HG02943 (cell line): ENCODE measurements at regions not wholly inside any gene's neighbourhood (a gene's known extent, or its start where the extent isn't known, plus 50 kb on each side); places are given as distances from the start of the nearest gene placed in this dataset.
"Not testable (repeated sequence)": the region's sequence is repeated elsewhere in the genome, so short reads cannot be mapped to it uniquely, and the experiment has no call there.

Experiments used
- ATAC-seq: cut with Tn5 transposase; IDR thresholded peaks from one replicate; pipeline ENCODE4 v1.9.1; 2021; ENCODE audit warnings: mild to moderate bottlenecking, low read depth, moderate library complexity; ENCODE audit not compliant: unreplicated experiment

DNA sequence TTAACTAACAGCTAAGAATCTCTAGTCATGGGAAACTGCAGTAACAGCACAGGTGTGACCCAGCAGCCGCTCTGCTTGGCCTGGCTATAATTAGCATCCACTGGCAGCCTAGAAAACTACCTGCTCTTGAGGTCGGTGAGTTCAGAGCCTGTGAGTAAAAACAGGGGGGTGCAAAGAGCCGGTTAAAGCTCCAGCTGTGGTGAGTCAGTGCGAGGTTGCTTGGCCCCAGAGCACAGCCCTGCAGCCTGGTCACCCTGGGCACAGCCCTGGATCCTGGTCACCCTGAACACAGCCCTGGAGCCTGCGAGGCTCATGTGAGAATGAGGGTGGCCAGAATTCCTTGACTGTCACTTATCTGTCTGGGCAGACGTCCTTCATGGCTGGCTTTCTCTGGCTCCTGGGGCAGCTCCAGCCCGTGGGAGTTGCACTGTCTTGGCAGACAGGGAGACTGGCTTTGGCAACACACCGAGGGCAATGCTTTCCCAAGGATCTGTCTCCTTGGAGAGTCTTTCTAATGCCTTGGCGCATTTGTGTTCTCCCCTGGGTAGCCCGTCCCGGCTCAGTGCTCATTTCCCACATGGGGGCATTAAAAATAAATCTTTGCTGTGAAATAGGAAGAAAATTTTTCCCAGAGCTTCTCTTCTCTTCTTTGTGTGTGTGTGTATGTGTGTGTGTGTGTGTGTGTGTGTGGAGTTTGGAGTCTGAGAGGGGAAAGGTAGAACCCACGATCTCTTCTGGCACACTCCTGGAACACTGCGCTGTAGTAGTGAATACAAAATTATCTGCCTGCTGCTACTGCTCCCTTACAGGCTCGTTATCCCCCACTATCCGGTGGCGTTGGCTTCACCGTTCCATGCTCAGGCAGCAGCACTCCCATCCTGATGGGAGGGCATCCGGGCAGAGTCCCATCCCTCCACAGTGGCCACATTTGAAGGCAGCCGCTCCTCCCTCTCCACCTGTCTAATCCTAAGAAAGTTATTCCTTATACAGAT lies 250.2 kb upstream of the MEX3C start:
- ATAC-seq, result no peak

DNA sequence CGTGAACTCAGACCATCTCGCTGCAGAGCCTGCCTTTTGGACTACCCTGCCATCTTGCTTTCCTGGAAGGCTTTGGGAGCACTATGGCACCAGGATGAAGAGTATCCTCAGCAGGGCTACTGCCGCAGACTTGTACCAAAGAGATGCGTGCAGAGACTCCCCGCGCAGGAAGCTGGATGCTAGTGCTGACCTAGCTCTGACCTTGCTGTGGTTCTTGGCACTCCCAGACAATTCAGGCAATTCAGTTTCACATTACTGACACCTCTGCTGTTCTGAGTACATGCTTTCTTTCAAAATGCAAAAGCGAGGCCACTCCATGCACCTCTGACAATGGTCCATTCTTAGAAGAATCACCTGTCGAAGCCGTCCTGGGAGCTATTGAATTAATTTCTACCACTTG lies 251.5 kb upstream of the MEX3C start:
- ATAC-seq, result no peak

DNA sequence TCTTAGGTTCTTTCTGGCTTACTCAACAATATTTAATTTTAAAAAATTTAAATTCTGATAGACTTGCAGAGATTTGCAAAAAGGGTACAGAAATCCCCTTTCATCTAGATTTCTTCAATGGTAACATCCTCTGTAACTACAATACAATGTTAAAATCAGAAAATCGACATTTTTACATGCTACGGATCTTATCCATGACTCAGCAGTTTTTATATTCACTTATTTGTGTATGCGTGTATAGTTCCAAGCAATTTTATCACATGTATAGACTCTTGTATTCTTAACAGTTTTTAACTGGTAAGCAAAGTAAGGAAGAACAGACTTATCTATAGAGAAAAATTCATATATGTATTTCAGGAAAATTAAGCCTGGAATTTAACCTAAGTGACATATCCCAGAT lies 256.1 kb upstream of the MEX3C start:
- ATAC-seq, result no peak

DNA sequence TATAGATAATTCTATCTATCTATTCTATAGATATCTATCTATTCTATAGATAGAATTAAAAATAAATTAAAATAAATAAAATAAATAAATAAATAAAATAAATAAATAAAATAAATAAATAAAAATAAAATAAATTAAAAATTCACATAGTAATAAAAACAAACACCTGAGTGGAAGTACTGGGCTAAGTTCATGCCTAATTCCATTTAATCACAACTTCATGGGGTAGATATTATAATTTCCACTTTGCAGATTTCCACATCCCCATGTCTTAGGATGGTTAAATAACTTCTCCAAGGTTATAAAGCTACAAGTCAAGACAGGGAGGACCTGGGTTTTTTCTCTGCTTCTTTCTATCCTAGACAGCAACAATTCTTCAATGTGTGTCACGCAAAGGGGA lies 261.4 kb upstream of the MEX3C start:
- no peak for ATAC-seq

DNA sequence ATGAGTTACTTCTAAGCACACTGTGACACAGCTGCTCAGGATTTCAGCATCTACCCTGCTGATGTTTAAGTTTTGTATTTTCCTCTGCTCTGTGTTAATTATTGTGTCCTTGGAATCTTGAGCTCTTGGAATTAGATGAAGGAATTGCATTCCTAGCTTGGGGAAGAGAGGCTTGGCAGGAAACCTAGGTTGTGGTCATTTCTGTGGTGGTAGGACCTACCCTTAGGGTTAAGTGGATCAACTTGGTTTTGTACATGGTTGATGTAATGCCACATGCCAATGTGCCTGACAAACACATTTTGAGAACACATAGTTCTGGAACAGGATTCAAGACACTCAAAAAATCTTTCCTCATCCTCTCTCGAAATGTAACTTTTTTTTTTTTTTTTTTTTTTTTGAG lies 264.5 kb upstream of the MEX3C start:
- ATAC-seq, result no peak

DNA sequence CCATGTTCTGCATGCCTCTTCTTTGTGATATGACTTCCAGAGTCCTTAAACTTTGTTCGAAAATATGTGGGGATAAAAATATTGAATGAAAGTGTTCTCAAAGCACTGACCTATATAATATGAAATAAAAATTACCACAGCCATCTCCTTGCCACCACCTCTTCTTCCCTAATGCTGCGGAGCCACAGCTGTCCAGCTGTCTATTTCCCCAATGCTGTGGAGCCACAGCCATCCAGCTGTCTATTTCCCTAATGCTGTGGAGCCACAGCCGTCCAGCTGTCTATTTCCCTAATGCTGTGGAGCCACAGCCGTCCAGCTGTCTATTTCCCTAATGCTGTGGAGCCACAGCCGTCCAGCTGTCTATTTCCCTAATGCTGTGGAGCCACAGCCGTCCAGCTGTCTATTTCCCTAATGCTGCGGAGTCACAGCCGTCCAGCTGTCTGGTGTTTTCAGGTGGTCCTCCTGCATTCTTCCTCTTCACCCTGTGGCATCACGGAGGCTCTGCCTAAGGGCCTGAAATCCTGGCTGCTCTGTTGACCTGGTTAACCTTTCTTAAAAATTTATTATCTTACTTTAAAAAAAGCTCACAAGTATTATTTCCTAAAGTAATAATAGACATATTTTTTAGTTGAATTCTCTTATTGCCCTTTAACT lies 266.1 kb upstream of the MEX3C start:
- no peak for ATAC-seq

DNA sequence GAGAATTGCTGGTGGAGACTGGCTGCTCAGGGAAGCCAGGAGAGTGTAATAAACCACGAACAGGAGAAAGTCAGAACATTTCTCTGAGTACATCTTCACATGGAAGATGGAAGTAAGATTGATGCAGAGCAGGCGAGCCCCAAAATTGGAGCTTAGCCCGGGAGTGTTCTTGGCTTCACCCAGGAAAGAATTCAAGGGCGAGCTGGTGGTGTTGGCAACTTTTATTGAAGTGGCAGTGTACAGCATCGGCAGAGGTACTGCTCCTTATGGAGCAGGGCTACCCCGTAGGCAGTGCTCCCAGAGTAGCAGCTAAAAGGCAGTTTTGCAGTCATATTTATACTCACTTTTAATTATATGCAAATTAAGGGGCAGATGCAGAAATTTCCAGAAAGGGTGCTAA lies 281.4 kb upstream of the MEX3C start:
- ATAC-seq, result no peak

DNA sequence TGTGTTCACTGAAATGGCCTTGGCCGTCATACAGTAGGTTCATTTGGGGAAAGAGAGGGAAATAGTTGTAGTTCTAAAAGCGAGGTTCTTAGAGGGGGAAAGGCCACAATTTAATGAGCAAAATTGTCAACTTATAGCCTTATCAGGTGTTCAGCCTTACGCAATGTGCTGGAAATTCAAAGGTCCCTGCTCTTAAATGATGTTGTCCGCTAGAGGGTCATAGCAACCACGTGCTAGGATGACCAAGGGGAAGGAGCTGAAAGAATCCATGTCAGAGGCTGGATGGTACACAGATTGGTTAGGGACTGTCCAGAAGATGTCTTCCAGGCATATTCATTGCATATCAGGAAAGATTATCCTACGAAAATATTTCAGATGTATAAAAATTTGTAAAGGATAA lies 282.3 kb upstream of the MEX3C start:
- ATAC-seq, result no peak

DNA sequence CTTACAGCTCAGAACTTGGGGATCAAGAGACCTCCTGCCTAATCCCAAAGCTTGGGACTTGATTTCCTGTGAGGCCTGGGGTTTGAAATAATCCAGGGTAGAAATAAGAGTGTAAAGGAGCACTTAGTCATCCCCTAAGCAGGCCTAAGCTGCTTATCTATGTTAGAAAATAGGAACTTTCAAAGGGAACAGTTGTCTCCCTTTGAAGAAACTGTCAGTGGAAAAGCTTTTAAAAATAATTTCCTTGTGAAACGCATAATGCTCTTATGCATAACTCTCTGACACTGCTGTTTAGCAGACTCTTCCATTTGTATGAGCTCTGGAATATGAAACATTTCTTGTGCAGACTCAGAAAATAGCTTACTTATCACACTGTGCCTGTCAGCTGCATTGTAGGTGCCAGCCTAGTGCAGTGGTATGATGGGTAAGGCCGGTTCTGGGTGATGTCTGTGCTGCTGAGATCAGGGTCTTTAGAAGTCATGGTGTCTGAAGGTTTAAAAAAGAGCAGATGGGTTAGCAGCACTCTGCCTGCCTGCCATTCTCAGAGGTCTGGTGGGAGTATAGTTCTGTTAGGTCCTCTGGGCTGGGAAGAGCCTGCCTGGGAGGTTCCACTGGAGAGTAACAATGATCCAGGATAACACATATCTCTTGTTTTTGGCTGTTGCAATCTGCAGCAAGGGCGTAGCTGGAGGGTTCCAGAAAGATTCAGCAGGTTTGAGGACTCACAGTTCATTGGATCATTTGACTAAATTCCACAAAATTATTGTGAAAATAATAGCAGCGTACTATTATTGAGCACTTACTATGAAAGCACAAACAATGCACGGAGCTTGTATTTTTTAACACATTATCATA lies 283.2 kb upstream of the MEX3C start:
- no peak for ATAC-seq

DNA sequence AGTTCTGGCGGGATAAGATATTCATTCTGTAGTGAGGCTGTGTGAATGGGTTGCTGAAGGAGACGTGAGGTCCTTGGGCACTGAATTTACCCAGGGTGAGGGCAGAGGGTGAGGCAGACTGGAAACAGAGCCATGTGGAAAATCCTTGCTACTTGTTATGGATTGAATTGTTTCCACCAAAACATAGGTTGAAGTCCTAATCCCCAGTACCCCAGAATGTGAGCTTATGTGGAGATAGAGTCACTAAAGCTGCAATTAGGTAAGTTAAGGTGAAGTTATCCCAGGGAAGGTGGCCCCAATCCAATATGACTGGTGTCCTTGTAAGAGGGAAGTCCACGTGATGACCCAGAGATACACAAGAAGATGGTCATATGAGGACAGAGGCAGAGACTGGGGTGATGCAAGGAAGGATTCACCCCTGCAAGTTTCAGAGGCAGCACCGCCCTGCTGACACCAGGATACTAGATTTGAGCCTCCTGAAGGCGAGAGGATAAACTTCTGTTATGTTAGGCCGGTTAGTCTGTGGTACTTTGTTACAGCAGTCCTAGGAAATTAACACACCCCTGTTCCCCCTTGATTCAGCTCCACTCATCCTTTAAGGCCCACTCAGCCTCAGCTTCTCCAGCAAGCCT lies 289.4 kb upstream of the MEX3C start:
- no peak for ATAC-seq

DNA sequence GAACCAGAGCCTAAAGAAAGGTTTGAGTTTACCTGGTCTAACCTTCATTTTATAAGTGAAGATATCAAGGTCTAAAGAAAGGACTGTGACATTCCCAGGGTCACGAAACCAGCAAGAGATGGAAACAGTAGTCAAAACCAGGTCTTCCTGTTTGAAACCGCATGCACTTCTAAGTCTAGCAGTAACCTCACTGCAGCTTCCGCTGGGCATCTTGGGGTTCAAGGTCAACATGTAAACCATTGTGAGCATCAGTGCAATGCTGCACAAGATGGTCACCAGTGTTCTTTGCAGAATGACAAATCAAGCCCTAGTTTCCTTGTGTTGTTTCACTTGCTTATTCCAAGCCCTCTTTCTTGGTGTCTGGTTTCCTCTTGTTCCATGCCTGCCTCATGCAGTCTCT lies 292.9 kb upstream of the MEX3C start:
- ATAC-seq, result no peak

DNA sequence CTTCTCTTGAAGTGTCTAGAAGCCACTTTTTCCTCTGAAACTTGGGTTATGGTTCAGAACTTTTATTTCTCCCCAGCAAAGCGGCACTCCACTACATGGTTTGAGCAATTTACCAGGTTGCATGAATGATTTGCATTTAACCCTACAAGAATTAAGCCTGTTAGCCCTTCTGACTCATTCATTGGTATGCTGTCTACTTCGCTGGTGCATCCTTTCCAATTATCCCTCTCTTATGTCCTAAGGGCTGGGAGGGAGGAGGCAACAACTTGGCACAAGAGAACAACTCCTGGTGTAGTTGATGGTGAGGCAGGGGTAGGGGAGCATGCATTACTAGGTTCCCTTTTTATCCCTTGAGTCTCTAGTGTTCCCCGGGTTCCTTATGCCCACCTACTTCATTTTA lies 293.4 kb upstream of the MEX3C start:
- no peak for ATAC-seq

DNA sequence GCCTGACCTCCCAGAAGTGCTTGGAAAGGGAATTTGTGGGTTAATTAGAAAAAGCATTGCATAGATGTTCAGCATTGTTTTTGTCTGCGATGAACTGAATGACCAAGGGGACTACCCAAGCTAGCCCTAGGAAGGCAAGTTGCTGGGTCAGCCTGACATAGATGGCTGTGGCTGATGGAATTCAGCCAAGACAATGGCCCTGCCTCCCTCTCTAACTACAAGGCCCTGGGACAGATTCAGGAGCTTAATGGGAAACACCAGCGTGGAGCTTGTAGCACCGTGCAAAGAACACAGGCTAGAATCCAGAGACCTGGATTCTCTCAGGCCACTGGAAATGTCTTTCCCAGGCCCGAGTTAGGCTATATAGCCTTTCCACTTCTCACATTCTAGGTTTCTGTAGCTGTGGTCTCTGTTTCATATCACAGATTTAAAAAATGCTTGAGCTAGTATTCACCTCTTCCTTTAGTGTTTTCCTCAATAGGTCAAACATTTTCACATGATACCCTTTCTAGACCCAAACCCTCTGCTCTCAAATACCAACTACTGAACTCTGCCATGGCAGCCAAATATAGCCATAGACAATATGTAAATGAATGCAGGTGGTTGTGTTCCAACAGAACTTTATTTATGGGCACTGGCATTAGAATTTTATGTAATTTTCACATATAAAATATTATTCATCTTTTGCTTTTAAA lies 294.3 kb upstream of the MEX3C start:
- ATAC-seq, result no peak

DNA sequence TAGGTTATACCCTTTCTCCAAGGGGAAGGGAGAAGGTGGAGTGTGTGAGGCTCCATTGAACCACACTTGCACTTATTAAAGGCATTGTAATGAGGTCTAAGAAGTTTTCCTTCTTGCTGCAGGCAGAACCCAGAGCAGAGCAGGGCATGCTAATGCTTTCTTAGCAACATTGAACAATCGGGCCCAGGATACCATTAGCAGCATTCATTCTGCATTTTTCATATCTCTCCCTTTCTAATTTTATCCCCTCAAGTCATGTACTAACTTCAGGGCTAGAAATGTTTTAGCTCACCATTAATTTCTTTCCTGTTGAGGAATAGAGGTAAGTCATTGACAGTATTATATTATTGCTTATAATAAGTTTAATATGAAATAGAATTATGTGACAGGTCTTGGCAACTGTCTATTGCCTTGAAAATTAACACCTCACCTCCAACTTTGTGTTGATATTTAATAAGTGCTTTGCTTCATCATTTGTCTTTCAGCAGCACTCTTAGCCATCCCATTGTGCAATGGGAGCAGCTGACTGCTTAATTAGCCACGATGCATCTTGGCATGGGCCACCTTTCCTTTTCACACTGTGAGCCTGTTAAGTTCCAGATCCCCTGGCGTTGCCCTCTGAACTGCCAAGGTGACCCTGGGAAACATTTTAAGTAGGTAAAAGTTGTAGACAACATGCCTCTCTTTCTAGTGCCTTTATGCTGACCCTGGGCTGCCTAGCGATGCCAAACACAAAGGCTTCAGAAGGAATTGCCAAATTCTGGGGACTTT lies 300.8 kb upstream of the MEX3C start:
- no peak for ATAC-seq

DNA sequence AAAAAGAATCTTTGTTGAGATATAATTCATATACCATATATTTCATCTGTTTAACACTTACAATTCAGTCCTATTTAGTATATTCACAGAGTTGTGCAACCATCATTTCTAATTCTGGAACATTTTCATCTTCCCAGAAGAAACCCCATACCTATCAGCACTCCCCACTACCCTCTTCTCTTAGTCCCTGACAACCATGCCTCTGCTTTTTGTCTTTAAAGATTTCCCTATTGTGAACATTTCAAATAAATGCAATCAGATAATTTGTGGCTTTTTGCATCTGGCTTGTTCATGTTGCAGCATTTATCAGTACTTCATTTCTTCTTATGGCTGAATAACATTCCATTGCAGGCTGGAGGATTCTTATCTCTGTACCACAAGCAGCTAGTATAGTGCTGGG lies 305.9 kb upstream of the MEX3C start:
- no peak for ATAC-seq

DNA sequence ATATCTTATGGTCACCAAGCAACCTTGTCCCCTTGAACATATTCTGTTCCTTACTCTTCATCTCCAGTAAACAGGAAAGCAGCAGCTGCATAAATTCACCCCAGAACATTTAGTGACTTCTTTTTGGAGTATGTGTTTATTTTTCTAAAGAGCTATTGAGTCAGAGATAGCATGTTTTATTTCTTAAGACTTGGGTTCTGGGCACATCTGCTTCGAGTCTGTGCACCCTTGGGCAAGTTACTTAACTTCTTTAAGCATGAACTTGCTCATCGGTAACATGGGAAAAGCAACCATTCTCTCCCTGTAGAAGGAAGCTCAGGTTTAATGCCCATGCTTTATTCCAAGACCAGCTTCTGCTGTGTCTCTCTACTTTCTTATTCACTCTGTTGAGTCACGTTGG lies 309.3 kb upstream of the MEX3C start:
- ATAC-seq, result no peak

DNA sequence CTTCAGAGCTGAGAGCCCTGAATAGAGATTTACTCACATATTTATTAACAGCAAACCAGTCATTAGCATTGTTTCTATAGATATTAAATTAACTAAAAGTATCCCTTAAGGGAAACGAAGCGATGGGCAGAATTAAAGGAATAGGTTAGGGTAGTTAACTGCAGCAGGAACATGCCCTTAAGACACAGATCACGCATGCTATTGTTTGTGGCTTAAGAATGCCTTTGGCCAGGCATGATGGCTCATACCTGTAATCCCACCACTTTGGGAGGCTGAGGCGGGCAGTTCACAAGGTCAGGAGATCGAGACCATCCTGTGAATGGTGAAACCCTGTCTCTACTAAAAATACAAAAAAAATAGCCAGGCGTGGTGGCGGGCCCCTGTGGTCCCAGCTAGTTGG lies 310.9 kb upstream of the MEX3C start:
- not testable (repeated sequence) for ATAC-seq

DNA sequence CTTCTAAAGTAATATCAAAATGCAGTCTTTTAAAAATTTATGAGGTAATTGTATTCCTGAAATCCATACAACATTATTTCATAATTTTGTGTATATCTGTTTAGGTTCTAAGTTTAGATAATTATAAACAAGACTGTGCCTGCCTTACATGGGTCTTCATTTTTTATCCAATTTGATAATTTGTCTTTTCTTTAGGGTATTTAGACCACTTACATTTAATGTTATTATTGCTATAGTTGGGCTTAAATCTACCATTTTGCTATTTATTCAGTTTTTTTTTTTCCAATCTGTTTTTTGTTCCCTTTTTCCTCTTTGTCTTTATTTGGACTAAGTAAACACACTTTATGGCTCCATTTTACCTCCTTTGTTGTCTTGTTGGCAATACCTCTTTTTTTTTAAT lies 312.5 kb upstream of the MEX3C start:
- ATAC-seq, result no peak

DNA sequence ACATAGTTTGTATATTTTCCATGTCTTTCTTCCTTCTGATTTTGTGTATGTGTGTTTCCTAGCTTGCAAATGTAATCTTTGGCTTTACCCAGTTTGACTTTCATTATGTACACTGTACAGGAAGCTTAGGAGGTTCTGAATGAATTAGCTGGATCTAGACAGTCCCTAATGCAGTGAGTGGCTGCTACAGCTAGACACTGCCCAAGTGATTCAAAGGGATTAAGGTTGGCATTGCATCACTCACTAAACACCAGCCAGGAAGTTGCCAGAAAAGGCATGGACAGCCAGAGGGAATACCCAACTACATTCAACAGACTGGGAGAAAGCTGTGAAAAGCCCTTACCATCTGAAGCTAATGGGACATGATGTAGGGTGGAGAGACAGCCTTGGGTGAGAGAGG lies 316.0 kb upstream of the MEX3C start:
- no peak for ATAC-seq
